DMS153 treated with DMSO at 0.1 percent for 48 hours (cell line): ENCODE measurements at regions not wholly inside any gene's neighbourhood (a gene's known extent, or its start where the extent isn't known, plus 50 kb on each side); places are given as distances from the start of the nearest gene placed in this dataset.
"Not testable (repeated sequence)": the region's sequence is repeated elsewhere in the genome, so short reads cannot be mapped to it uniquely, and the experiment has no call there.

ENCODE experiments used
- DNase-seq: peaks from one replicate; lab custom pipeline; 2025; ENCODE audit not compliant: unreplicated experiment; lab: John Stamatoyannopoulos, UW

DNA sequence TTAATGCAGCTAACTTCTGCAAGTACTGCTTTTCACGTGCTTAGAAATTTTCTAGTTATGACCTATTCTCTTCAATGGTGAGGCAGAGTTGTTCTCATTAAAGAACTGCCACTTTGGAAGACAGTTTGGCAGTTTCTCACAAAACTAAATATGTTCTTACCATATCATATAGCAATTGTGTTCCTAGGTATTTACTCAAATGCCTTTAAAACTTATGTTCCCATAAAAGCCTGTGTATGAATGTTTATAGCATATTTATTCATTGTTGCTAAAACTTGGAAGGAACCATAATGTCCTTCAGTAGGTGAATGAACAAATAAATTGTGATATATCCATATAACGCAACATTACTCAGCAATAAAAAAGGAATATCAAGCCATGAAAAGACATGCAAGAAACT, 555.1 kb upstream of the POT1 start:
- DNase-seq, result no peak

- DNase-seq, result no peak
Observed at GRCh38 chr7:125481323-125481722, 551.7 kb upstream of the POT1 start.

GRCh38 chr7:125480762-125481161, 551.1 kb upstream of the POT1 start:
- DNase-seq, result no peak

DNA sequence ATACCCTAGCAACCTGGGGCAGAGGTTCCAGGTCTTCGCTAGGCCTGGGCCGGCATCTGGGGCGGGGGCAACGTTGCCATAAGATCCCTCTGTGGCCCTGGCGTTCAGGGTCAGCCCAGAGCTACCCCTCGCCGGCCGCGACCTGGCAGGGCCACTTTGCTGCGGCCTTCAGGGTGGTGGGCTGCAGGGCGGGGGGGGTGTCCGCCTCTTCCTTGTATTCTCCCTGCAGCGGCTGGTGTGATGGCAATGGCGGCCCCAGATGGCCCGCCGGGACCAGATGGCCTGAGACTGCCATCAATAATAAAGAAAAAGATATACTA, 539.2 kb upstream of the POT1 start:
- no peak for DNase-seq

DNA sequence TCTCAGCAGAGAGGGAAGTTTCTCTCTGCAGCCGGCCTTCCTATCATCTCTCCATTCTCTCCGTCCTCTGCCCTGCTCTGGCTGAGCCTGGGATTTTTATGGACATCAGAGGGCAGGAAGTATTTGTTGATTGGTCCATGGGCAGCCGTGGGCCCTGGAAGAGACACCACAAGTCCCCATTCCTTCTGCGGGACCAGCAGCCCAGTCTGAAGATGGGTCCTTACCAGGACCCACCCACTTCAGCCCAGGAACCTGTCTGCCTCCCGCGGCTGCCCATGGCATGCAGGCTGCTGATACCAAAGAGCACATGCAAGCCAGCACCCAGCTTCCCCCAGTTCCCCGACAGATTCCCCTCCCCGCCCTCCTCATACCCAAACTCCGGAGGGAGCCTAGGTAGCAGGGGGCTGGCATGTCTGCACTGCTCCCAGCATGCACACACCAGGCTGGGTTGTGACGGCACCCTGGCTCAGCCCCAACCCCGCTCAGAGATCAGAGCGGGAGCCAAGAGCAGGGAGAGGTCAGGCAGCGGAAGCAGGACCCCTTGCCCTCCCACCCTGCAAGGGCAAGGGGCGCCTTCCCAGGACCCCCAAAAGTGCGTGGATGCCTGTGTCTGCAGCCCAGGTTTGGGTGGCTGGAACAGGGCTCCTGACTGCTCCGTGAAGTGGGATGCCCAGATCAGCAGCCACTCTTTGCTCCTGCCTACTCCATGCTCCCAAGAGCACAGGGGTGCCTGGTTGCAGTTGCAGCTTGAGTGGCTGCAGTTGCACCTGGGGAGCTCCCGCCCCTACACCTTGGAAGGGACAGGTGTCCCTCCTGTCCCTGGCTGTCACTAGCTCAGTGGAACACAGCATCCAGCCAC, 538.6 kb upstream of the POT1 start:
- DNase-seq, result no peak

DNA sequence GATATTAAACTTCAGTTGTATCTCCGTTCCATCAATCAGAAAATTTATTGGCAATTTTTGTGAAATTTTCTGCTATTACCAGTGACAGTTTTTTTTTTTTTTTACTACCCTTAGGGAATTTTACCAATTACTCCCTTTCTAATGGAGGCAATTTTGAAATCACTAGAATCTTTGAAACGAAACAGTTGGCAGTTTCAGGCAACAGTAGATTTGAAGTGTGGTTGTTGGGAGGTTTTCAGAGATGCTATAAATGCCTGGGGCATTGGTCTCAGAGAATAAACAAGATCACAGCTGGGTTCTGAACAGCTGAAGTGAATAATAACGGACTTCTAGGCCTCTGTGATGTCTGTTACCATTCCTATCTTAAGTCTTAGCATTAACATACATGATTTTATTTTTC, 535.9 kb upstream of the POT1 start:
- no peak for DNase-seq

DNA sequence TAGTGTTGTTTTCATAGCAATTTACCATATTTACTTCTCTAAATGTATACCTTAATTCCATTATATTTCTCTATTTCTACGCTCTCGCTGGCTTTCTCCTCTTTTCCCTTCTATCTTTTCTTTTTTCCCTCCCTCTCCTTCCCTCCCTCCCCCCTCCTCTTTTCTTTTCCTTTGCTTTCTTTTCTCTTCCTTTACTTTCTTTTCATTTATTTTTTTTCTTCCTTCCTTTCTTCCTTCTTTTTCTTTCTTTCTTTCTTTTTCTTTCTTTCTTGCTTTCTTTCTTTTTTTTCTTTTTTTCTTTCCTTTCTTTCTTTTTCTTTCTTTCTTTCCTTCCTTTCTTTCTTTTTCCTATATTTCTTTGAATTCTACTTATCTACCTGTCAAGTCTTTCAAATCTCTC, 533.0 kb upstream of the POT1 start:
- no peak for DNase-seq

DNA sequence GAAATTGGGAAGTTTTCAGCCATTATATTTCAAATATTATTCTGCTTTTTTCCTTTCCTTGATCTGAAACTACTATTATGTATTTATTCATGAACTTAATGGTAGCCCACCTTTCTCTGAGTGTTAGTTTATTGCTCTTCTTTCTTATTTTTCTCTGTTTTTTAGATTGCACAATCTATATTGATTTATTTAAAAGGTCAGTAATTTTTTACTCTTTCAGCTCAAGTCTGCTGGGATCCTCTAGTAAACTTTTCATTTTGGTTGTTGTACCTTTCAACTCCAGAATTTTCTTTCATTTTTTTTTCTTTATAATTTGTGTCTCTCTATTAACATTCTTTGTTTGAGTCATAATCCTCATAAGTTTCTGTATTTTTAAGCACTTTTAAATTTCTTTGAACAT, 529.4 kb upstream of the POT1 start:
- no peak for DNase-seq

DNA sequence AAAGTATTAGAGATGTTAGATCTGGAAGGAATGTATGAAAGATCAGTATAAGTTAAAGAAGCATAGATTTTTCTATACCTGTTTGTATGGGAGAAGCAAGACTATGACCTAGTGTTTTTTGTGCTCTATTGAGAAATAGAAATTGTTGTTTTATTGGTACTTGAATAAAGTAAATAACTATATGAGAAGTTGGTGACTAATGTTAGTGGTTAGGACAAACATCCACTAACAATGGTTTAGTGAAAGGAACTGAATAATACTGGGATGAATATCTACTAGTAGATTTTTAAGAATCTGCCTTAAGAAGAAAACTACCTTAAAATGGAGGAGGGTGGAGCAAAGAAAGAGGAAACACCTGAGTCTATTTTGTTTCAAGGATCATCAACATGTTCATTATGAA, 521.1 kb upstream of the POT1 start:
- DNase-seq, result no peak

GRCh38 chr7:125445836-125446235, 516.2 kb upstream of the POT1 start:
- no peak for DNase-seq

DNA sequence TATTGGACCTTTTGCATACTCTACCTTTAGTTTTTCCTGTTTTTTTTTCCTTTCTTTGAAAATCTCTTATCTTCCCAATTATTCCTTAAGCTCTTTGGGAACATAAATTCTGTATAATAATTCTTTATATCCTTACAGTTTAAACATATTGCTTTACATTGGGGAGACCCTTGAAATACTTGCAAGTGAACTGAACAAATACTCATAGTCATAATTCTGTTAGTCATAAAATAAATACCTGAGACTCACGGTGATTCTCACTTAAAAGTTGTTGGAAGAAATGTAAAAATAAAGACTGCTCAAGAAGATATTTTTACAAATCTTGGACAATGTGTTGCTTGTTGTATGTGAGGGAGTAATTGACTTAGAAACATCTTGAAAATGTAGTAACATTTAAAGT, 515.2 kb upstream of the POT1 start:
- no peak for DNase-seq

GRCh38 chr7:125436220-125436619, 506.6 kb upstream of the POT1 start:
- DNase-seq, result no peak

- DNase-seq, result no peak
Observed at GRCh38 chr7:125431349-125431748, 501.7 kb upstream of the POT1 start.

DNA sequence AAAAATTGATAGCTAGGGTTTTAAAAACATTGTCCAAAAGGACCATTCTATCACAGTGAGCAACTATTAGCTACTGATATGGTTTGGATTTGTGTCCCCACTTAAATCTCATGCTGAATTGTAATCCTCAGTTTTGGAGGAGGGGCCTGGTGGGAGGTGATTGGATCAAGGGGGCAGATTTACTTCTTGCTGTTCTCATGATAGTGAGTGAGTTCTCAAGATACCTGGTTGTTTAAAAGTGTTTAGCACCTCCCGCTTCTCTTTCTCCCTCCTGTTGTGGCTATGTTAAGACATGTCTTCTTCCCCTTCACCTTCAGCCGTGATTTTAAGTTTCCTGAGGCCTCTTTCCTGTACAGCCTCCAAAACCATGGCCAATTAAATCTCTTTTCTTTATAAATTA, 500.4 kb upstream of the POT1 start:
- DNase-seq, result no peak

DNA sequence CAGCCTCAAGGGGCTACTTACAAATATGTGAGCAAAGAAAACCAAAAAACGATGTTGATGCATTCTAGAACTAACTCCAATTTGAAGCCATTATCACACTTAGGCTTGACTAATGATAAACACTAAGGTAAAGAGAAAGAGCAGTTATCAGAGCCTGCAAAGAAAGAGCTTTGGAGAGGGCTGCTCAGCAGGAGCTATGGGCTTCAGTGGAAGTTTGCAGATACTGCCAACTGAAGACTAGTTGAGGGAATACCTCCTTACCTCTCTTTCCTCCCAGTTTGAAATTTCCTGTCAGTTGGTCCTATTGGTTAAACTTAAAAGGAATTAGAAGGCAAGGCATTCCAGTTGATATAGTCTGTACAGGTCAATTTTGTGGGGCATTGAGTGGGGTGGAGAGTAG, 498.1 kb upstream of the POT1 start:
- DNase-seq, result no peak

DNA sequence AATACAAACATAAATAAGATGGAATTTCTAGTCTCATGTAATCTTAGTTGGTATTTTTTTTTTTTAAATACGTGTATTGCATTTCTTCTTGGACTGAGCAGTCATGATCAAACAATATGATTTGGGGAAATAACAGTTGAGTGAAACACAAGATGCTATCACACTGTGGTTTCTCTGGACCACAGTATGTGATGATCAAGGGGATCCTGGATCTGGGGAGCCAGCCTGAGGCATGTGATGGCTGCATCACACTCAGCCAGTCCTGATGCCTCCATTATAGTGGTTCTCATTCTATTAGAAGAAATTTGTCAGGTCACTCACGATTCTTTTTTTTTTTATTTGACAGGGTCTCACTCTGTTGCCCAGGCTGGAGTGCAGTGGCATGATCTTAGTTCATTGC, 495.9 kb upstream of the POT1 start:
- no peak for DNase-seq

DNA sequence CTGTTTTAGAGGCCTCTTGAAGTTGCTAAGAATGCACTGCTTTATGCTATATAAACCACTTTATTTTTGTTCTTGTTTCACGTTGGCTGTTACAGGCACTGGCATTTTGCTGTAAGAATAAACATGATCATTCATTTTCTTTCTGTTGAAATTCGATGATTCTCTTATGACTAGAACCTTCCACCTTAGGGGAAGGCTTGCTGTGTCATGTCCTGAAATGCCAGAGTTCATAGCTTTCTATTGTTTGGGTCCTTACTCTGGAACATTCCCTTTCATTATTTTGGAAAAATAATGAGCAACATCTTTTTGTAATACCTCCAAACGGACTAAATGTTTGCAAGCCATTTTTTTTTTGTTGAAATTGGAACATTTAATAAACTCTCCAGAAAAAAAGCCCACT, 495.1 kb upstream of the POT1 start:
- DNase-seq, result no peak

GRCh38 chr7:125423458-125424155, 494.0 kb upstream of the POT1 start:
- no peak for DNase-seq

DNA sequence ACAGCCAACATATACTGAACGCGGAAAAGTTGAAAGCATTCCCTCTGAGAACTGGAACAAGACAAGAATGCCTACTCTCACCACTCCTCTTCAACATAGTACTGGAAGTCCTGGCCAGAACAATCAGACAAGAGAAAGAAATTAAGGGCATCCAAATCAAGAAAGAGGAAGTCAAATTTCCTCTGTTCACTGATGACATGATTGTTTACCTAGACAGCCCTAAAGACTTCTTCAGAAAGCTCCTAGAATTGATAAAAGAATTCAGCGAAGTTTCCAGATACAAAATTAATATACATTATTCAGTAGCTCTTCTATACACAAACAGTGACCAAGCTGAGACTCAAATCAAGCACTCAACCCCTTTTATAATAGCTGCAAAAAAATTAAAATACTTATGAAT, 491.8 kb upstream of the POT1 start:
- not testable (repeated sequence) for DNase-seq

DNA sequence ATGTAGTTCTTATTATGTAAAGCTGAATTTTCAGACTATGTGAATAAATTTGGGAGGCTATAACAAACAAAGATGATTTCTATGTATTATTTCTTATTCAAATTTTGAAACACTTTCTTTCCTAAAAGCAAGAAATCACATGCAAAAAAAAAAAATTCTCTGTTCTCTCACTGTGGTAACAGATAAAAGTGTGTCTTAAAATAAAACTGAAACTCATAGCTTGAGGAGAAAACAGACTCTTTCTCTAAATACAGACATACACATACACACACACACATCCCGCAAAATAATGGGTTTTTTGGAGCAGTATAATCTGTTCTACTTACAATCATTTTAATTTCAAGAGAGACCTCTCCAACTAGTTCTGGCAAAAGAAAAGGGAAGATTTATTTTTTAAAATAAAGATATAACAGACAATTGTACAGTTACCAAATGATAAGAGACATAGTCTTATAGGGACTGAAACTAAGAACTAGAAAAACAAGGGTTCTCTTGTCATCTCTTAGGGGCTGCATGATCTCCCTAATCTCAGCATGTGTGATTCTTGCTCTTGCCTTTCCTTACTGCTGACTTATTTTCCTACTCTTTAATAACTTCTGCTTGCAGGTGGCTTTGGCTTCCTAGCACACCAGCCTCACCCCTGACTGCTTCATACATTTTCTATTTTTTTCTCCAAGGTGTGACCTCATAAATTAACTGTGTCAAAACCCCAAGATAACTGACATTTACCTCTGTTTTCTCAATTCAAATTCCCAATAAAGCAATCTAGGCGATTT, 483.5 kb upstream of the POT1 start:
- DNase-seq, result no peak

GRCh38 chr7:125409921-125410320, 480.3 kb upstream of the POT1 start:
- DNase-seq, result no peak

DNA sequence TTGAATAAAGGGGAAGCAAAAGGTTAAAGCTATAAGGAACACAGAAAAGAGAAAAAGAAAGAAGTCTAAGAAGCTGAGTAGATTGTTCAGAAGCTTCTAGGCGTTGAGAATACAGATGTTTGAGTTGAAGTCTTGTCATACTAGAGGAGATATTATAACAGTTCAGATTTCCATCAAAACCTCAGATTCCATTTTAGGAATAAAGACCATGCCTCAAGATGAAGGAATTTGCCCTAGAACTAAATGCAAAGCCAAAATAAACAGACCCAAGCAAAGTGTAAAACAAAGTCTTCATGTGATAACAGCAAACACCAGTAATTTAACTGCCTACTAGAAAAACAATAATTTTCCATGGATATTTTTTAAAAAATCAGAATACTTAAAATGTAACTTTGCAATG, 476.5 kb upstream of the POT1 start:
- no peak for DNase-seq
